ENCODE measurements at regions not wholly inside any gene's neighbourhood (a gene's known extent, or its start where the extent isn't known, plus 50 kb on each side); places are given as distances from the start of the nearest gene placed in this dataset.
"Not testable (repeated sequence)": the region's sequence is repeated elsewhere in the genome, so short reads cannot be mapped to it uniquely, and the experiment has no call there.

DNA sequence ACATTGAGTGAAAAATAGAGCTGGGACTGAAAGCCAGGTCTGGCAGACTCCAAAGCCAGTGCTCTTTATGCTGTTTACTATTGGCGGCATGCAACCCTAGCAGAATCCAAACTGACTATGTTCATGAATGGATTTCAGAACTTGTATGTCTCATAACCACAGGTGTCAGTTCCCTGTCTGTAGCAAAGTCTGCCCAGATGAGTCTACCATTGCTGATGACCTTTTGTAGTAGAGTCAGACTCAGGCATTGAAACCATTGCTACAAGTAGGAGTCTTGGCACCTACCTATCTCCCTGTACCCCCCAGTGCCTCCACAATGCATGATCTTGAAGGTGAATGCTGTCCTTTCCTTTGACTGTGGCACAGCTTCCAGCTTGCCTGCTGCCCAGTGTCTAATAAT, 157.2 kb upstream of the ROPN1 start:
- no peak overlapping the region for H3K27ac Mint-ChIP-seq

GRCh38 chr3:124149771-124150170, 157.8 kb upstream of the ROPN1 start:
- Mint-ChIP-seq H3K36me3 (no peaks in the 10 kb centered on the region), H3K9me3 (no peaks in the 10 kb centered on the region)

More for the DNA sequence above, 157.2 kb upstream of the ROPN1 start:
- H3K36me3 Mint-ChIP-seq = no peaks in the 10 kb centered on the region
- DNase-seq (ENCODE audit: low spot score in 2 of 2) (no peak), ATAC-seq (no peak)
- no peaks in the 10 kb centered on the region for H3K9me3 Mint-ChIP-seq

DNA sequence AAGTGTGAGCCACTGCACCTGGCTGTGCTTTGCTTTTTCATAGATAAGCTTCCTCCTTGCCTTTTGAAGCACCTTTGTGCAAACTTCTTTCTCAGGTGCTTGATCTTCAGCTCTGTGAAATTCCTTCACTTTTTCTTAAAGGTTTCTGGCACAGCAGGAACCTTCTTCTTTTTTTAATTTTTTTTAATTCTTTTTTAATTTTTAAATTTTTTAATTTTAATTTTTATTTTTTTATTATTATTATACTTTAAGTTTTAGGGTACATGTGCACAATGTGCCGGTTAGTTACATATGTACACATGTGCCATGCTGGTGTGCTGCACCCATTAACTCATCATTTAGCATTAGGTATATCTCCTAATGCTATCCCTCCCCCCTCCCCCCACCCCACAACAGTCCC, 161.0 kb upstream of the ROPN1 start:
- ATAC-seq; H3K27ac Mint-ChIP-seq; H3K9me3 Mint-ChIP-seq; DNase-seq (ENCODE audit: low spot score in 2 of 2); H3K36me3 Mint-ChIP-seq: not testable (repeated sequence)

More at GRCh38 chr3:124149771-124150170, 157.8 kb upstream of the ROPN1 start:
- DNase-seq (ENCODE audit: low spot score in 2 of 2) (no peak), ATAC-seq (no peak)
- H3K27ac Mint-ChIP-seq = no peak overlapping the region

DNA sequence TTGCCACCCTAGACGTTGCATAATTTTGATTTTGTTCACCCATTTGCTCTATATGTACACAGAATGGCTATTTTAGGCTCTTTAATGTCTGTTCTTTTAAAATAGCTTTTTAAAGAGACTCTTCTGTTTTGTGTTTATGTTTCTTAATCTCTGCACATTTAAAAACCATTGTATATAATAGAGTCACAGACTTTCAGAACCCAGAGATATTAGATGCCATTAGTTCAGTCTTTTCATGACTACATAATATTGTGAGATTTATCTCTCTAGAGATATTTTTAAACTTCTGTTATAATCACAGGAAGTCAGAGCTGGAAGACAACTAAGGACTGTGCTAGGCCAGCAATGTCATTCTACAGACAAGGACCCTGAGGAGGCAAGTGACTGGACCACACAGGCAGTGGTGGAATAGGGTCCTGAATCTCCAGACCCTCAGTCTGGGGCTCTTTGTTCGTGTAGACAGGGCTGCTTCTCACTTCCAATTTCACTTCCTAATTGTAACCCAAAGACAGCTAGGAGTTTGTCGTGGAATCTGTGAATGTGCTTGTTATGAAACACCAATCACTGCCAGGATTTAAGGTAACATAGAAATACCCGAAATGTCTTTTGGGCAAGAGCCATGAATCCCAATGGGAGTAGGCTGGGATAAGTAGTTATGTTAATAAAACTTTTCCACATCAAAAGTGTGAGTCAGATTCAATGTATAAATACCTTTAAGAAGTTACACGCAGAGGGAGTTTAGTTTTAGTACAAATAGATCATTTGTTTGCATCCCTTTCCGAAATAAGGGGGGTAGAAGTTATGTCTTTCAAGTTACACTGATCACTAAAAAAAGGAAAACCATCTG, 165.2 kb upstream of the ROPN1 start:
- H3K27ac Mint-ChIP-seq = no peak overlapping the region
- ATAC-seq (no peak), DNase-seq (ENCODE audit: low spot score in 2 of 2) (no peak)
- no peaks in the 10 kb centered on the region for H3K36me3 Mint-ChIP-seq
- H3K9me3 Mint-ChIP-seq = no peaks in the 10 kb centered on the region

GRCh38 chr3:124157748-124158147, 165.8 kb upstream of the ROPN1 start:
- no peaks in the 10 kb centered on the region for H3K9me3 Mint-ChIP-seq
- H3K27ac Mint-ChIP-seq = no peak overlapping the region
- no peak for ATAC-seq
- H3K36me3 Mint-ChIP-seq = no peaks in the 10 kb centered on the region
- DNase-seq (ENCODE audit: low spot score in 2 of 2) = no peak

DNA sequence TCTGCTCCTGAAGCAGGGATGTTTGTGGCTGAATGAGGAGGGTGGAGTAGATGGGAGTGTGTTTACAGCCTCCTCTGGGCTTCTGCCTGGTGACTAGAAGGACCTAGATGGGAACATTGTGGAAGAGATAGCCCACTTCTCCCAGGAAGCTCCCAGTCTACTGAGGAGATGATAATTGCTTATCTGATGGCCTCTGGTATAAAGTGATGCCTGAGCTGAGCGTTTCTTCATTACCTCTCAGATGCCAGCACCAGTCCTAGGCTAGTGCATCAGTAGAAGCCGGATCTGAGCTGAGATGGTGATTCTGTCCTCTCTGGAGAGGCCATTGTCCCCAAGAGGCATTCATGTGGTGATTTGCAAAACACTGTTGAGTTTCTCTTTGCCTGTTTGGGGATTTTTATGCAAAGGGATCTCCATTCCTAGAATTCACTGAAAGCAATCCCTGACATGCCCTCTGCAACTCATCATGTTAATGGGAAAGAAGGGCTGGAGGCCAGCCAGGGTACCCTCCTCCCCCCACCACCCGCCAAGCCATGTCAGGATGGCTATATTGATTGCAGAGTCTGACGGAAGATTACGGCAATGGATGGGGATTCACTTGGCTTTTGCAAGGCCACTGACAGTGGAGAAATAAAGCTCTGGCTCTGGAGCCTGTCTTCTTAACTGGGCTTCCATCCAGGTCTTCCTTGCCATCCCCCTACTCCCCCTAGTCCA, 166.4 kb upstream of the ROPN1 start:
- no peak for ATAC-seq
- no peaks in the 10 kb centered on the region for H3K9me3 Mint-ChIP-seq

GRCh38 chr3:124161448-124161847, 169.5 kb upstream of the ROPN1 start:
- Mint-ChIP-seq H3K9me3 (no peaks in the 10 kb centered on the region), H3K36me3 (no peaks in the 10 kb centered on the region), H3K27ac (no peak overlapping the region)
- no peak for ATAC-seq
- DNase-seq (ENCODE audit: low spot score in 2 of 2) = no peak

More for the DNA sequence above, 166.4 kb upstream of the ROPN1 start:
- no peak overlapping the region for H3K27ac Mint-ChIP-seq
- DNase-seq (ENCODE audit: low spot score in 2 of 2) = no peak
- H3K36me3 Mint-ChIP-seq = no peaks in the 10 kb centered on the region

DNA sequence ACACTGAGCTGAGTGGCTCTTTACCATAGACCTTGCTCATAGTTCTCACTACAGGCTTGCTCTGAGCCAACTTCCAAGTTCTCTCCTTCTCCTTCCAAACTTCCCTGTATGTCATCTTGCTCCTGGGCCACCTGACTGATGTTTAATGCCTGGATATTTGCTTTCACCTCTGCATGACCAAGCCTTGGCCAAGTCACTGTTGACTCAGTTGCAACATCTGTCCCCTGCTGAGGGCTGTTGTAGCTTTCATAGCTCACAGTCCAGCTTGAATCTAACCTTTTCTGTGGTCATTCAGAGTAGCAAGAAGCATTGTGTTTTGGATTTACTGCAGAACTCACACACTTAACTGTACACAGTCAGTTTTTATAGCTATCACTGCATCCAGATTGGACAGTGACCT, 171.8 kb upstream of the ROPN1 start:
- ATAC-seq = no peak
- DNase-seq (ENCODE audit: low spot score in 2 of 2) = no peak
- H3K27ac Mint-ChIP-seq = no peak overlapping the region
- H3K9me3 Mint-ChIP-seq = no peaks in the 10 kb centered on the region
- no peaks in the 10 kb centered on the region for H3K36me3 Mint-ChIP-seq

DNA sequence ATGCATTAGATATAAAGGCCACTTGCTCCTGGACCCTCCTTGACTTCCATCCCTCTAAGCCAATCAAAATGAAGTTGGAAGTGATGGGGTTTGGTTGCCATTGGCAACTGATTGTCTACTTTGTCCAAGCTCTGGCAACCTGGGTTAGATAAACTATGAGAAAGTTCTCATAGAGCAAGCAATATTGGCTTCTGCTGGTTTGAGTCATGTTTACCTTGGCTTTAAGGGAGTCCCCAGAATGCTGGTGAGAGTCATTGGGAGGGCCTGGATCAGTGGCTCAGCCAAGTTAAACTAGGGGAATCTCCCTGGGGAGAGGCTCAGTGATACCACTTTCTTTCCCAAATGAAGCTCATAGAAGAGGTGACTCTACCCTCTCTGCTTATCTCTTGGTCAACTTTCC, 176.3 kb upstream of the ROPN1 start:
- Mint-ChIP-seq H3K9me3 (no peaks in the 10 kb centered on the region), H3K27ac (no peak overlapping the region), H3K36me3 (no peaks in the 10 kb centered on the region)
- ATAC-seq (no peak), DNase-seq (ENCODE audit: low spot score in 2 of 2) (no peak)

DNA sequence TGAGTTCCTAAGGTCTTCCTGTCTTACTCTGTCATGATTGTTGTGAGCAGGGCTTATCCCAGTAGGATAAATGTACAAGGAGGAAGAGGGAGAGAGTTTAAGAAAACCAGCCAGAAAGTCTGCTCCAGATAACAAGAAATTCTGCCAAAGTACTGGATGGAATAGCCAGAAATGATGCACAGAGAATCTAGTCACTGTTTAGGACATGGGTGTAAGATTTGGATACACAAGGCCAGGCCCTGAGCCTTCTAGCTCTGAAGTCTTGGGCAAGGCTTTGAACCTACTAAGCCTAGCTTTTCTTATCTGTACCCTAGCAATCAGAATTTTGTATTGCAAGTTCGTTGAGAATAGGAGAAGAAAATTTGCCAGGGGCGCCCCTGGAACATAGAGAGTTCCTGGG, 180.4 kb upstream of the ROPN1 start:
- H3K36me3 Mint-ChIP-seq = no peaks in the 10 kb centered on the region
- ATAC-seq = no peak
- no peaks in the 10 kb centered on the region for H3K9me3 Mint-ChIP-seq
- no peak for DNase-seq (ENCODE audit: low spot score in 2 of 2)
- H3K27ac Mint-ChIP-seq = no peak overlapping the region

GRCh38 chr3:124172816-124173215, 180.9 kb upstream of the ROPN1 start:
- Mint-ChIP-seq H3K27ac (peak overlapping the region in 1 of 2 donors; percentile 53), H3K9me3 (no peaks in the 10 kb centered on the region), H3K36me3 (no peaks in the 10 kb centered on the region)
- no peak for DNase-seq (ENCODE audit: low spot score in 2 of 2)
- ATAC-seq = no peak

DNA sequence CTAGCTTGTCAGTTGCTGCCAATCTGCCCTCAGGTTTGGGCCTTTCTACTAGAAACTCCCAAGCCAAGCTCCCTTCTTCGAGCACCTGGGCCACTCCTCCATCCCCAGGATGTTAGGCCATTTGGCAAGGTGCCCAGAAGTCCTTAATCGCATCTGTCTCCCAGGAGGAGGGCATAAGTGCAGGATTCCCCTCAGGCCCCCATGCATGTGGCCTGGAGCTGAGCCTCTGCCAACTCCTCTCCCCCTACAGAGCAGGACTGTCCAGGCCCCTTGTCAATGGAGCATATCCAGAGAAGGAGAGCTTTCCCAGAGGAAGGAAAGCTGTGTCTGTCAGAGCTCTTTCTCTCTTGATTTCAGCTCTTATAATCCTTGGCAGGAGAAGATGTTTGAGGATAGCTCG, 182.6 kb upstream of the ROPN1 start:
- Mint-ChIP-seq H3K9me3 (no peaks in the 10 kb centered on the region), H3K27ac (no peak overlapping the region), H3K36me3 (no peaks in the 10 kb centered on the region)
- no peak for DNase-seq (ENCODE audit: low spot score in 2 of 2)
- ATAC-seq = no peak

DNA sequence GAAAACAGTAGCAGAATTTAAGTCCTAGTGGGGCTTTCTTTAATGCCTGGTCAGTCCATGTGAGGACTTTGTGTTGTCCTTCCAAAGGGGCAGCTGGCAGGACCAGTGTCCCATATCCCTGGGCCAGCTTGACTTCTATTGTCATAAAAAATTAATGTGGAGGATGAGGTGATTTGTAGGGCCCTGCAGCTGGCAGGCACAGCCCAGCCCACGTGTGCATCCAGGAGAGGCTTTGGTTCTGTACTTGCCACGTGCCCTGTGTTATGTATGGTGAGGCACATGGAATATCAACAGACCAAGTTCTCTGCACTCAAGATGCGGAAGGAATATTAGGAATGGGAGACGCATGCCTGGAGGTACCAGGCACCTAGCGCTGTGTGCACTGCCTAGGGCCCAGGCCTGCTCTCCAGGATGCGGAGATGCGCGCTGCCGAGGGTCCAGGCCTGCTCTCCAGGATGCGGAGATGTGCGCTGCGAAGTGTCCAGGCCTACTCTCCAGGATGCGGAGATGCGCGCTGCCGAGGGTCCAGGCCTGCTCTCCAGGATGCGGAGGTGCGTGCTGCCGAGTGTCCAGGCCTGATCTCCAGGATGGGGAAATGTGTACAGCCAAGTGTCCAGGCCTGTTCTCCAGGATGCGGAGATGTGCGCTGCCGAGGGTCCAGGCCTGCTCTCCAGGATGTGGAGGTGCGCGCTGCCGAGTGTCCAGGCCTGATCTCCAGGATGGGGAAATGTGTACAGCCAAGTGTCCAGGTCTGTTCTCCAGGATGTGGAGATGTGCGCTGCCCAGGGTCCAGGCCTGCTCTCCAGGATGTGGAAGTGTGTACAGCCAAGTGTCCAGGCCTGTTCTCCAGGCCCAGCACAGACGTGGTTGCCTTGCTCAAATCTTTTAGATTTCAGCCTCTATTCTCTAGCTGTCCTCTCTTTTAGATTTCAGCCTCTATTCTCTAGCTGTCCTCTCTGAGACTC, 183.3 kb upstream of the ROPN1 start:
- no peak overlapping the region for H3K27ac Mint-ChIP-seq
- ATAC-seq (no peak), DNase-seq (ENCODE audit: low spot score in 2 of 2) (no peak)
- no peaks in the 10 kb centered on the region for H3K36me3 Mint-ChIP-seq
- no peaks in the 10 kb centered on the region for H3K9me3 Mint-ChIP-seq

DNA sequence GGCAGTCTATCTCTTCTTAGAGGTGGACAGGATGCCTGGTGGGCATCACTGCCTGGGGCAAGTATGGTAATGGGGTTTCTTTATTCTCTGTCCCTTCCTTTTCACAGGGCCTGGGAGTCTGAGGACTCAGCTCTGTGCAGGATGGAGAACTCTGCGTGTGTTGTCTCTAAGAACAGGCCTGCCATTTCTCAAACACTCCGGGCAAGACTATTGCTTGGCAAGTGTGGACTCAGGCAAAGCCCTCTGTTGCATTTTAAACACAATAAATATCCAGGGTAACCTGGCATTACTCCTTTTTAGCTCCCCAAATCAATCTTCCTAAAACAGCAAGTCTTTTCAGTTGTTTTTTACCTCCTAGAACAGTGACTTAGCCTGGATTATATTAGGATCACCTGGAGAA, 185.1 kb upstream of the ROPN1 start:
- ATAC-seq (no peak), DNase-seq (ENCODE audit: low spot score in 2 of 2) (no peak)
- H3K36me3 Mint-ChIP-seq = no peaks in the 10 kb centered on the region
- H3K9me3 Mint-ChIP-seq = peaks cover 0 to 7% of the 10 kb centered on the region in 2 donors
- no peak overlapping the region for H3K27ac Mint-ChIP-seq

GRCh38 chr3:124178531-124178930, 186.6 kb upstream of the ROPN1 start:
- Mint-ChIP-seq H3K9me3 (peaks cover 0 to 7% of the 10 kb centered on the region in 2 donors), H3K36me3 (no peaks in the 10 kb centered on the region), H3K27ac (no peak overlapping the region)
- DNase-seq (ENCODE audit: low spot score in 2 of 2) (no peak), ATAC-seq (no peak)

GRCh38 chr3:124200407-124200806, 208.5 kb upstream of the ROPN1 start:
- H3K9me3 Mint-ChIP-seq = no peaks in the 10 kb centered on the region
- no peak overlapping the region for H3K27ac Mint-ChIP-seq
- H3K36me3 Mint-ChIP-seq = no peaks in the 10 kb centered on the region
- DNase-seq (ENCODE audit: low spot score in 2 of 2) = no peak
- ATAC-seq = no peak

- H3K27ac Mint-ChIP-seq = no peak overlapping the region
- no peaks in the 10 kb centered on the region for H3K36me3 Mint-ChIP-seq
- no peak for ATAC-seq
- no peaks in the 10 kb centered on the region for H3K9me3 Mint-ChIP-seq
- no peak for DNase-seq (ENCODE audit: low spot score in 2 of 2)
These were observed 209.3 kb upstream of the ROPN1 start for GRCh38 chr3:124201226-124201625.
